Fibroblast of mammary gland (primary cell): ENCODE measurements at regions not wholly inside any gene's neighbourhood (a gene's known extent, or its start where the extent isn't known, plus 50 kb on each side); places are given as distances from the start of the nearest gene placed in this dataset.

ENCODE experiments used
- DNase-seq: peaks from one replicate; pipeline ENCODE4 v3.0.0-alpha.2; 2010; ENCODE audit warnings: low read depth
- H3K4me3 ChIP-seq: 2 replicates; pipeline ENCODE4 v1.5.1; 2011; ENCODE audit warnings: low read depth, mild to moderate bottlenecking, low read length, moderate library complexity; ENCODE audit not compliant: control insufficient read depth
- TF ChIP-seq, protein P1 (sequence below): conservative IDR thresholded peaks from 2 replicates; pipeline ENCODE4 v1.5.1; 2011; ENCODE audit warnings: low read depth, low read length, inconsistent platforms; ENCODE audit not compliant: control insufficient read depth, insufficient read depth

DNA sequence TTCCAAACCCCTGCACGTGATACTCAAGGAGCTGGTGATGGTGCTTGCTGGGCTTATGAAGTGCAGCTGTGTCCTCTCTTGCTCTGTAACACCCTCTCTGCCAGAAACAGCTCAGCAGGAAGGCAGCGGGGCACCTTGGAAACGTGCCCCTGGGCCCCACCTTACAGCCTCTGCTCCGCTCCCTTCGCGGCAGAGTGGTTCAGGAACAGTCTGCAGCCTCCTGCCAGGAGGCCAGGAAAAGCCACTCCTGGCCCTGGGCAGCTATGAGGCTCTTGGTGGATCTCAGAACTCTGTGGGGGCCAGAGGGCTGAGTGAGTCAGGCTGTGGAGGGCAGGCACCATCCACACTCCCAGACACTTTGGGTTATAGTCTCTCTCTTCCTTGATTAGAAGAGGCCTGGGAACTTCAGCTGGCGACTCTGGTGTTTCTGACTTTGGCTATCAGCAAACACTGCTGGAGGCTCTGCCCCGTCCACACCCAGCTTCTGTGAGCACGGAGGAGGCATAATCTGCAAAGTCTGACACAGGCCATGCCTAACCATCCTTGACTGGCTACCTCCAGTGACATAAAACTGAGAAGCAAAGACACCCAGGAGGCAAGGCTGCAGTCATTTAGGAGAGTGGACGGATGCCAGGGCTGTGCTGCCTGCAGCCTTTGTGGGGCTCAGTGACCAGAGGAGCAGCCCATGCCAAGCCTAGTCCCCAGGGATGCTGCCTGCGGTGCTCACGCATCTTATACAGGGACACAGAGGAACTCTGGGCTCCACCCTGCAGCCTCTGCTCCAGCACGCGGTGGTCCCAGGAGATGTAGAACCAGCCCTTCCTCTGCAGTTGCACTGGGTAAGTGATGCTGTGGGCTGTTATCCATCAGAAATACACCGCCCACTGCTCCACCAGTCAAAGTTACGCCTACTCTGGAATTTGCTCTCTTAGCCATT, 65.3 kb downstream of the METRNL start:
- no peak overlapping the region for H3K4me3 ChIP-seq
- peak; percentile 76 for DNase-seq
- TF ChIP-seq, protein P1, sequence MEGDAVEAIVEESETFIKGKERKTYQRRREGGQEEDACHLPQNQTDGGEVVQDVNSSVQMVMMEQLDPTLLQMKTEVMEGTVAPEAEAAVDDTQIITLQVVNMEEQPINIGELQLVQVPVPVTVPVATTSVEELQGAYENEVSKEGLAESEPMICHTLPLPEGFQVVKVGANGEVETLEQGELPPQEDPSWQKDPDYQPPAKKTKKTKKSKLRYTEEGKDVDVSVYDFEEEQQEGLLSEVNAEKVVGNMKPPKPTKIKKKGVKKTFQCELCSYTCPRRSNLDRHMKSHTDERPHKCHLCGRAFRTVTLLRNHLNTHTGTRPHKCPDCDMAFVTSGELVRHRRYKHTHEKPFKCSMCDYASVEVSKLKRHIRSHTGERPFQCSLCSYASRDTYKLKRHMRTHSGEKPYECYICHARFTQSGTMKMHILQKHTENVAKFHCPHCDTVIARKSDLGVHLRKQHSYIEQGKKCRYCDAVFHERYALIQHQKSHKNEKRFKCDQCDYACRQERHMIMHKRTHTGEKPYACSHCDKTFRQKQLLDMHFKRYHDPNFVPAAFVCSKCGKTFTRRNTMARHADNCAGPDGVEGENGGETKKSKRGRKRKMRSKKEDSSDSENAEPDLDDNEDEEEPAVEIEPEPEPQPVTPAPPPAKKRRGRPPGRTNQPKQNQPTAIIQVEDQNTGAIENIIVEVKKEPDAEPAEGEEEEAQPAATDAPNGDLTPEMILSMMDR = no peak

GRCh38 chr17:83145358-83145738, 65.9 kb downstream of the METRNL start:
- DNase-seq = no peak
- TF ChIP-seq, protein P1 = no peak
- no peak overlapping the region for H3K4me3 ChIP-seq

- no peak for DNase-seq
- H3K4me3 ChIP-seq = no peak overlapping the region
- TF ChIP-seq, protein P1 = no peak
Observed at GRCh38 chr17:83145831-83146230, 66.4 kb downstream of the METRNL start.

- TF ChIP-seq, protein P1 = no peak
- no peak overlapping the region for H3K4me3 ChIP-seq
- no peak for DNase-seq
Observed at GRCh38 chr17:83146347-83146746, 66.9 kb downstream of the METRNL start.

DNA sequence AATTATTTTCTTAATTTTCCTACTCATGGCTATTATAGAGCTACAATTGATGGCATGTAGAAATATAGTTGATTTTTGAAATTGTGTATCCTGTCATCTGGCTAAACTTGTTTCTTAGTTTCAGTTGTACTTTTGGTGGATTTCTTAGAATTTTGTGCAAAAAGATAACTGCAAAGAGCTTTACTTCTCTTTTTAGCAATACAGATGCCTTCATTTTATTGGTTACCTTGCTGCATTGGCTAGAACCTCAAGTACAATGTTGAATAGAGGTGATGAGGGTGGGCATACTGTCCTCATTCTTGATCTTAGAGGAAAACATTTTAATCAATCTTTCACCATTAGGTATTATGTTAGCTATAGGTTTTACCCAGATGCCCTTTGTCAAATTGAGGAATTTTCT, 67.9 kb downstream of the METRNL start:
- no peak overlapping the region for H3K4me3 ChIP-seq
- TF ChIP-seq, protein P1 = no peak
- no peak for DNase-seq

- TF ChIP-seq, protein P1 = no peak
- DNase-seq = no peak
- no peak overlapping the region for H3K4me3 ChIP-seq
Observed at GRCh38 chr17:83148317-83149028, 69.1 kb downstream of the METRNL start.
